Middle frontal gyrus (tissue), 1 donor: ENCODE measurements at regions not wholly inside any gene's neighbourhood (a gene's known extent, or its start where the extent isn't known, plus 50 kb on each side); places are given as distances from the start of the nearest gene placed in this dataset.
"Not testable (repeated sequence)": the region's sequence is repeated elsewhere in the genome, so short reads cannot be mapped to it uniquely, and the experiment has no call there.

Source experiments
- DNase-seq: peaks from one replicate; pipeline ENCODE4 v3.0.0-alpha.2; 2015; ENCODE audit warnings: low spot score; ENCODE audit errors: extremely low spot score

GRCh38 chr17:64800987-64801386, 118.3 kb downstream of the LRRC37A3 start:
- DNase-seq, result not testable (repeated sequence)

GRCh38 chr17:64800361-64800895, 118.8 kb downstream of the LRRC37A3 start:
- not testable (repeated sequence) for DNase-seq

- DNase-seq, result not testable (repeated sequence)
These were observed 119.6 kb downstream of the LRRC37A3 start for GRCh38 chr17:64799543-64800188.

GRCh38 chr17:64798961-64799360, 120.3 kb downstream of the LRRC37A3 start:
- not testable (repeated sequence) for DNase-seq

GRCh38 chr17:64798489-64798790, 120.8 kb downstream of the LRRC37A3 start:
- not testable (repeated sequence) for DNase-seq

- DNase-seq, result not testable (repeated sequence)
These were observed 121.4 kb downstream of the LRRC37A3 start for GRCh38 chr17:64797746-64798488.

GRCh38 chr17:64795342-64795741, 123.9 kb downstream of the LRRC37A3 start:
- not testable (repeated sequence) for DNase-seq

- not testable (repeated sequence) for DNase-seq
These were observed 124.6 kb downstream of the LRRC37A3 start for GRCh38 chr17:64794548-64795274.

GRCh38 chr17:64794113-64794512, 125.2 kb downstream of the LRRC37A3 start:
- DNase-seq, result not testable (repeated sequence)

- not testable (repeated sequence) for DNase-seq
These were observed 126.3 kb downstream of the LRRC37A3 start for GRCh38 chr17:64792793-64793575.

GRCh38 chr17:64792276-64792675, 127.0 kb downstream of the LRRC37A3 start:
- not testable (repeated sequence) for DNase-seq

GRCh38 chr17:64791691-64792090, 127.6 kb downstream of the LRRC37A3 start:
- not testable (repeated sequence) for DNase-seq

GRCh38 chr17:64791226-64791625, 128.1 kb downstream of the LRRC37A3 start:
- not testable (repeated sequence) for DNase-seq

GRCh38 chr17:64790690-64791089, 128.6 kb upstream of the SMURF2 start:
- DNase-seq, result not testable (repeated sequence)

- not testable (repeated sequence) for DNase-seq
These were observed 128.1 kb upstream of the SMURF2 start for GRCh38 chr17:64790193-64790592.

- not testable (repeated sequence) for DNase-seq
These were observed 126.9 kb upstream of the SMURF2 start for GRCh38 chr17:64789061-64789445.

- DNase-seq, result no peak
These were observed 126.4 kb upstream of the SMURF2 start for GRCh38 chr17:64788286-64789060.

GRCh38 chr17:64787921-64788271, 125.8 kb upstream of the SMURF2 start:
- no peak for DNase-seq

- no peak for DNase-seq
These were observed 125.3 kb upstream of the SMURF2 start for GRCh38 chr17:64787255-64787920.

- DNase-seq, result no peak
These were observed 124.2 kb upstream of the SMURF2 start for GRCh38 chr17:64786337-64786736.
